ENCODE measurements at regions not wholly inside any gene's neighbourhood (a gene's known extent, or its start where the extent isn't known, plus 50 kb on each side); places are given as distances from the start of the nearest gene placed in this dataset.

GRCh38 chr2:226408141-226408540 lies 391.5 kb downstream of the IRS1 start:
- DNase-seq (ENCODE audit: low spot score), result no peak
- TF ChIP-seq CTCF (IDR thresholded peaks at IDR 0.05), result no peak
- Histone ChIP-seq H3K4me3 (no peak overlapping the region), H3K27ac (no peak overlapping the region)

GRCh38 chr2:226407135-226407534 lies 392.5 kb downstream of the IRS1 start:
- no peak overlapping the region for H3K4me3 ChIP-seq
- no peak for TF ChIP-seq CTCF (IDR thresholded peaks at IDR 0.05)
- no peak overlapping the region for H3K27ac ChIP-seq
- DNase-seq (ENCODE audit: low spot score), result no peak

- no peak overlapping the region for H3K27ac ChIP-seq
Measured at GRCh38 chr2:226405465-226405864, 394.2 kb downstream of the IRS1 start.

GRCh38 chr2:226403369-226403768 lies 396.3 kb downstream of the IRS1 start:
- Histone ChIP-seq H3K4me3 (no peak overlapping the region), H3K27ac (no peak overlapping the region)
- TF ChIP-seq CTCF (IDR thresholded peaks at IDR 0.05), result no peak
- no peak for DNase-seq (ENCODE audit: low spot score)

More at GRCh38 chr2:226405465-226405864, 394.2 kb downstream of the IRS1 start:
- DNase-seq (ENCODE audit: low spot score), result no peak
- no peak for TF ChIP-seq CTCF (IDR thresholded peaks at IDR 0.05)
- H3K4me3 ChIP-seq, result no peak overlapping the region

GRCh38 chr2:226399006-226399405 lies 400.6 kb downstream of the IRS1 start:
- Histone ChIP-seq H3K27ac (no peak overlapping the region), H3K4me3 (no peak overlapping the region)
- no peak for DNase-seq (ENCODE audit: low spot score)
- TF ChIP-seq CTCF (IDR thresholded peaks at IDR 0.05), result no peak

GRCh38 chr2:226398580-226398979 lies 401.0 kb downstream of the IRS1 start:
- no peak overlapping the region for H3K27ac ChIP-seq
- TF ChIP-seq CTCF (IDR thresholded peaks at IDR 0.05), result no peak
- DNase-seq (ENCODE audit: low spot score), result no peak

GRCh38 chr2:226396541-226396940 lies 403.1 kb downstream of the IRS1 start:
- Histone ChIP-seq H3K27ac (no peak overlapping the region), H3K4me3 (no peak overlapping the region)
- no peak for TF ChIP-seq CTCF (IDR thresholded peaks at IDR 0.05)
- no peak for DNase-seq (ENCODE audit: low spot score)

More at GRCh38 chr2:226398580-226398979, 401.0 kb downstream of the IRS1 start:
- no peak overlapping the region for H3K4me3 ChIP-seq

Data from coronary artery (tissue), 2 donors.